Ureter (tissue), 1 donor: ENCODE measurements at regions not wholly inside any gene's neighbourhood (a gene's known extent, or its start where the extent isn't known, plus 50 kb on each side); places are given as distances from the start of the nearest gene placed in this dataset.

Source experiments
- DNase-seq: peaks from one replicate; pipeline ENCODE4 v3.0.0-alpha.2; 2020; ENCODE audit warnings: low spot score
- donor health status: DM: yes; HTN: yes; CAD: no.

GRCh38 chr13:89812856-89813255 is 1534.6 kb upstream of the MIR17HG start:
- DNase-seq = no peak

GRCh38 chr13:89816404-89816803 is 1531.1 kb upstream of the MIR17HG start:
- DNase-seq = no peak

- DNase-seq = no peak
Measured at GRCh38 chr13:89822467-89822866, 1525.0 kb upstream of the MIR17HG start.

- no peak for DNase-seq
Measured at GRCh38 chr13:89827552-89827951, 1519.9 kb upstream of the MIR17HG start.

- no peak for DNase-seq
Measured at GRCh38 chr13:89828506-89828905, 1519.0 kb upstream of the MIR17HG start.

GRCh38 chr13:89831157-89831556 is 1516.3 kb upstream of the MIR17HG start:
- no peak for DNase-seq

GRCh38 chr13:89832827-89833226 is 1514.7 kb upstream of the MIR17HG start:
- DNase-seq = no peak

- no peak for DNase-seq
Measured at GRCh38 chr13:89843621-89844020, 1503.9 kb upstream of the MIR17HG start.

GRCh38 chr13:89845874-89846273 is 1501.6 kb upstream of the MIR17HG start:
- DNase-seq = no peak

GRCh38 chr13:89846926-89847585 is 1500.4 kb upstream of the MIR17HG start:
- no peak for DNase-seq

GRCh38 chr13:89852570-89852969 is 1494.9 kb upstream of the MIR17HG start:
- DNase-seq = no peak

- DNase-seq = no peak
Measured at GRCh38 chr13:89856512-89856911, 1491.0 kb upstream of the MIR17HG start.

GRCh38 chr13:89857502-89857901 is 1490.0 kb upstream of the MIR17HG start:
- no peak for DNase-seq

GRCh38 chr13:89862011-89862690 is 1485.3 kb upstream of the MIR17HG start:
- DNase-seq = no peak

- no peak for DNase-seq
Measured at GRCh38 chr13:89862691-89863036, 1484.8 kb upstream of the MIR17HG start.

GRCh38 chr13:89865164-89866064 is 1482.1 kb upstream of the MIR17HG start:
- no peak for DNase-seq

- no peak for DNase-seq
Measured at GRCh38 chr13:89869312-89869711, 1478.2 kb upstream of the MIR17HG start.

- no peak for DNase-seq
Measured at GRCh38 chr13:89878904-89879303, 1468.6 kb upstream of the MIR17HG start.

GRCh38 chr13:89880201-89880600 is 1467.3 kb upstream of the MIR17HG start:
- DNase-seq = no peak

GRCh38 chr13:89883893-89884448 is 1463.5 kb upstream of the MIR17HG start:
- DNase-seq = no peak

- DNase-seq = no peak
Measured at GRCh38 chr13:89890806-89891205, 1456.7 kb upstream of the MIR17HG start.

GRCh38 chr13:89891416-89891815 is 1456.1 kb upstream of the MIR17HG start:
- no peak for DNase-seq
